Heart left ventricle (tissue), 13 donors: ENCODE measurements at regions not wholly inside any gene's neighbourhood (a gene's known extent, or its start where the extent isn't known, plus 50 kb on each side); places are given as distances from the start of the nearest gene placed in this dataset.

Experiments used
- POLR2A ChIP-seq, 2 donors: fragments of 450-650 bp; IDR thresholded peaks; one replicate each; pipeline ENCODE4 v1.6.1; 2017; ENCODE audit warnings: antibody characterized with exemption in 2 of 2, mild to moderate bottlenecking in 2 of 2, moderate library complexity in 2 of 2
- TF ChIP-seq, protein P1 (sequence below), 12 donors: fragments of 200-600 bp; sonication (generic) in 4 of 12; IDR thresholded peaks; one replicate each; pipeline versions ENCODE4 v1.5.0 to v1.8.0; 2018 to 2022; ENCODE audit warnings: antibody characterized with exemption in 12 of 12, mild to moderate bottlenecking in 5 of 12
- donor health status: ischemic (EF 13 %, LVEDD 7.1; RV severe dilation, severe dysfunction).
- donor health status: DM: no; HTN: yes; CAD: no.
- donor health status: DM: no; HTN: no; CAD: no.
- donor health status: ischemic (EF 25% LVEDD 6.9; RV normal size, moderate dysfunction).
- donor health status: ischemic (EF 25% LVEDD 5.7; RV mildly dilated, moderate dysfunction).
- donor health status: ischemic (EF 35%, LVEDD 5.7; RV mildly dilated, moderate dysfunction).
- donor health status: nonischemic (EF 11% LVEDD 7.7; RV severe dilation, severe dysfunction).
- donor health status: DM: yes; HTN: yes; CAD: no.
- donor health status: PGD.
- donor health status: ischemic (EF 29% LVEDD 5.4; RV normal size, mild dysfunction).
- donor health status: nonischemic (EF 23%, LVEDD 6.1; RV moderate dilation, normal function).

- TF ChIP-seq, protein P1, sequence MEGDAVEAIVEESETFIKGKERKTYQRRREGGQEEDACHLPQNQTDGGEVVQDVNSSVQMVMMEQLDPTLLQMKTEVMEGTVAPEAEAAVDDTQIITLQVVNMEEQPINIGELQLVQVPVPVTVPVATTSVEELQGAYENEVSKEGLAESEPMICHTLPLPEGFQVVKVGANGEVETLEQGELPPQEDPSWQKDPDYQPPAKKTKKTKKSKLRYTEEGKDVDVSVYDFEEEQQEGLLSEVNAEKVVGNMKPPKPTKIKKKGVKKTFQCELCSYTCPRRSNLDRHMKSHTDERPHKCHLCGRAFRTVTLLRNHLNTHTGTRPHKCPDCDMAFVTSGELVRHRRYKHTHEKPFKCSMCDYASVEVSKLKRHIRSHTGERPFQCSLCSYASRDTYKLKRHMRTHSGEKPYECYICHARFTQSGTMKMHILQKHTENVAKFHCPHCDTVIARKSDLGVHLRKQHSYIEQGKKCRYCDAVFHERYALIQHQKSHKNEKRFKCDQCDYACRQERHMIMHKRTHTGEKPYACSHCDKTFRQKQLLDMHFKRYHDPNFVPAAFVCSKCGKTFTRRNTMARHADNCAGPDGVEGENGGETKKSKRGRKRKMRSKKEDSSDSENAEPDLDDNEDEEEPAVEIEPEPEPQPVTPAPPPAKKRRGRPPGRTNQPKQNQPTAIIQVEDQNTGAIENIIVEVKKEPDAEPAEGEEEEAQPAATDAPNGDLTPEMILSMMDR (IDR thresholded peaks at IDR 0.05), result no peak
- no peak for TF ChIP-seq POLR2A (IDR thresholded peaks at IDR 0.05)
Measured at GRCh38 chr9:78896479-78896878, 599.6 kb downstream of the PSAT1 start.
